Uterus (tissue), 3 donors: ENCODE measurements at regions not wholly inside any gene's neighbourhood (a gene's known extent, or its start where the extent isn't known, plus 50 kb on each side); places are given as distances from the start of the nearest gene placed in this dataset.
"Not testable (repeated sequence)": the region's sequence is repeated elsewhere in the genome, so short reads cannot be mapped to it uniquely, and the experiment has no call there.

Experiments
- DNase-seq, 2 donors: peaks; one replicate each; pipeline ENCODE4 v3.0.0-alpha.2; 2019 to 2020
- H3K27ac ChIP-seq, 2 donors: fragments of 200-600 bp; sonication (generic); 1 replicate in 1 of 2; 2 replicates in 1 of 2; pipeline ENCODE4 v1.5.1; 2016 to 2018
- H3K27me3 ChIP-seq, 2 donors: fragments of 200-600 bp; sonication (generic); one replicate each; pipeline ENCODE4 v1.5.1; 2018 to 2019; ENCODE audit warnings: control low read depth in 1 of 2
- H3K36me3 ChIP-seq, 2 donors: fragments of 200-600 bp; sonication (generic); one replicate each; pipeline ENCODE4 v1.5.1; 2019; ENCODE audit warnings: control low read depth in 1 of 2
- H3K4me1 ChIP-seq, 2 donors: fragments of 200-600 bp; sonication (generic); one replicate each; pipeline ENCODE4 v1.5.1; 2018 to 2019; ENCODE audit warnings: control low read depth in 1 of 2
- H3K4me3 ChIP-seq, 2 donors: fragments of 200-600 bp; sonication (generic); 1 replicate in 1 of 2; 2 replicates in 1 of 2; pipeline ENCODE4 v1.5.1; 2018 to 2019; ENCODE audit warnings: mild to moderate bottlenecking in 1 of 2
- H3K9me3 ChIP-seq, 2 donors: fragments of 200-600 bp; sonication (generic); one replicate each; pipeline ENCODE4 v1.5.1; 2019; ENCODE audit warnings: control low read depth in 1 of 2
- POLR2A ChIP-seq, 2 donors: fragments of 450-650 bp; IDR thresholded peaks; one replicate each; pipeline ENCODE4 v1.6.1; 2016; ENCODE audit warnings: antibody characterized with exemption in 2 of 2, mild to moderate bottlenecking in 1 of 2, moderate library complexity in 1 of 2
- intact Hi-C: fragments of 100-400 bp; cut with DNase I; formaldehyde crosslinking; loops from one replicate; pipeline ENCODE4 v1.15.1; 2023; ENCODE audit warnings: low total_unique reads
- TF ChIP-seq, protein P1 (sequence below), 4 experiments: fragments of 200-600 bp in 2 of 4; fragments of 450-650 bp in 2 of 4; sonication (generic) in 2 of 4; IDR thresholded peaks; one replicate each; pipeline ENCODE4 v1.5.1; 2016 to 2019; ENCODE audit warnings: antibody characterized with exemption in 4 of 4, mild to moderate bottlenecking in 2 of 4, moderate library complexity in 1 of 4
- donor health status: DM: yes; HTN: yes; CAD: no.

DNA sequence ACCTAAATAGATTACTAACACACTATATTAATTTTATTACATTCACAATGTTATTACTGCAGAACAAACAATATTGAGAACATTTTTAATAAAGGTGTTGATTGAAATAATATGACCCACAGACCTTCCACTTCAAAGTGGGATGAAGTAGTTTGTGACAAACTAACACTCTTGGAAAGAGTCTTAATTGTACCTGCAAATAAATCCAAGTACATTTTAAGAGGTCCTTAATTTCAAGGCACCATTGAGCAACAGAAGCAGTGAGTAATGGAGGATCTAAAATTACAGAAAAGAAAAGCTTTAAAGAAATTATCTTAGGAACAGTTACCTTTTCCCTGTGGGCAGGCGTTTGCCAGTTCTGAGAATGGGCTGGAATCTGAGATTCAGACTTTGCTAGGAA, 140.2 kb downstream of the MMUT start:
- TF ChIP-seq, protein P1, sequence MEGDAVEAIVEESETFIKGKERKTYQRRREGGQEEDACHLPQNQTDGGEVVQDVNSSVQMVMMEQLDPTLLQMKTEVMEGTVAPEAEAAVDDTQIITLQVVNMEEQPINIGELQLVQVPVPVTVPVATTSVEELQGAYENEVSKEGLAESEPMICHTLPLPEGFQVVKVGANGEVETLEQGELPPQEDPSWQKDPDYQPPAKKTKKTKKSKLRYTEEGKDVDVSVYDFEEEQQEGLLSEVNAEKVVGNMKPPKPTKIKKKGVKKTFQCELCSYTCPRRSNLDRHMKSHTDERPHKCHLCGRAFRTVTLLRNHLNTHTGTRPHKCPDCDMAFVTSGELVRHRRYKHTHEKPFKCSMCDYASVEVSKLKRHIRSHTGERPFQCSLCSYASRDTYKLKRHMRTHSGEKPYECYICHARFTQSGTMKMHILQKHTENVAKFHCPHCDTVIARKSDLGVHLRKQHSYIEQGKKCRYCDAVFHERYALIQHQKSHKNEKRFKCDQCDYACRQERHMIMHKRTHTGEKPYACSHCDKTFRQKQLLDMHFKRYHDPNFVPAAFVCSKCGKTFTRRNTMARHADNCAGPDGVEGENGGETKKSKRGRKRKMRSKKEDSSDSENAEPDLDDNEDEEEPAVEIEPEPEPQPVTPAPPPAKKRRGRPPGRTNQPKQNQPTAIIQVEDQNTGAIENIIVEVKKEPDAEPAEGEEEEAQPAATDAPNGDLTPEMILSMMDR (IDR thresholded peaks at IDR 0.05), result no peak
- TF ChIP-seq POLR2A (IDR thresholded peaks at IDR 0.05), result no peak
- no peaks in the 10 kb centered on the region for H3K36me3 ChIP-seq
- no peak overlapping the region for H3K27ac ChIP-seq
- H3K4me1 ChIP-seq, result no peaks in the 10 kb centered on the region
- intact Hi-C loops, result no loop called here
- no peak for DNase-seq
- H3K4me3 ChIP-seq, result no peak overlapping the region
- no peaks in the 10 kb centered on the region for H3K9me3 ChIP-seq
- H3K27me3 ChIP-seq, result no peaks in the 10 kb centered on the region

GRCh38 chr6:49321561-49322072, 141.4 kb downstream of the MMUT start:
- H3K4me3 ChIP-seq, result no peak overlapping the region

DNA sequence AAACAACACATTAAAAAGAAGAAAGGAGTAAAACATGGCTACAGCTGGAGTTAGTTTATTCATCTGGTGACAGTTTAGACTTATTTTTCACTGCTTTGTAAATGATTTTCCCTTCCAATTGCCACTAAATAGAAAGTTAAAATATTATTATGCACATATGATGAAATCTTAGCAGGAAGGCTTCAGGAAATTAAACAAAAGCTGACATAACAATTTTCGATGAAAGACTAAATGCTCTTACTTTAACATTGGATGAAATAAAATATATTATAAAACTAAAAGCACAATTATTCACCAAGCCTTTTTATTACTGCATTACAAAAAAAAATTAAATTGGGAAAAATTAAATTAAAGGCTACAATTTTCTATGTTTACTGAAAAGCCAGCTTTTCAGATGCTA, 158.0 kb downstream of the MMUT start:
- no peaks in the 10 kb centered on the region for H3K9me3 ChIP-seq
- no peak for TF ChIP-seq POLR2A (IDR thresholded peaks at IDR 0.05)
- TF ChIP-seq, protein P1 (IDR thresholded peaks at IDR 0.05), result no peak

More at GRCh38 chr6:49321561-49322072, 141.4 kb downstream of the MMUT start:
- DNase-seq, result no peak
- Histone ChIP-seq H3K4me1 (no peaks in the 10 kb centered on the region), H3K9me3 (no peaks in the 10 kb centered on the region), H3K27me3 (no peaks in the 10 kb centered on the region), H3K36me3 (no peaks in the 10 kb centered on the region), H3K27ac (no peak overlapping the region)
- TF ChIP-seq, protein P1 (IDR thresholded peaks at IDR 0.05), result no peak
- no peak for TF ChIP-seq POLR2A (IDR thresholded peaks at IDR 0.05)
- intact Hi-C loops, result no loop called here

GRCh38 chr6:49304393-49304792, 158.7 kb downstream of the MMUT start:
- H3K9me3 ChIP-seq, H3K27ac ChIP-seq, H3K36me3 ChIP-seq, intact Hi-C loops, H3K4me1 ChIP-seq, H3K4me3 ChIP-seq, H3K27me3 ChIP-seq, DNase-seq: not testable (repeated sequence)

More for the DNA sequence above, 158.0 kb downstream of the MMUT start:
- no peaks in the 10 kb centered on the region for H3K27me3 ChIP-seq
- no peaks in the 10 kb centered on the region for H3K36me3 ChIP-seq
- DNase-seq, result no peak
- H3K4me1 ChIP-seq, result no peaks in the 10 kb centered on the region
- intact Hi-C loops, result no loop called here
- H3K4me3 ChIP-seq, result no peak overlapping the region
- no peak overlapping the region for H3K27ac ChIP-seq

- intact Hi-C loops, result no loop called here
- Histone ChIP-seq H3K36me3 (no peaks in the 10 kb centered on the region), H3K27ac (no peak overlapping the region), H3K4me1 (no peaks in the 10 kb centered on the region), H3K9me3 (no peaks in the 10 kb centered on the region), H3K27me3 (no peaks in the 10 kb centered on the region), H3K4me3 (no peak overlapping the region)
- TF ChIP-seq, protein P1 (IDR thresholded peaks at IDR 0.05), result no peak
- no peak for TF ChIP-seq POLR2A (IDR thresholded peaks at IDR 0.05)
- DNase-seq, result no peak
Observed at GRCh38 chr6:49300911-49301310, 162.1 kb downstream of the MMUT start.

- Histone ChIP-seq H3K27ac (no peak overlapping the region), H3K36me3 (no peaks in the 10 kb centered on the region), H3K4me1 (no peaks in the 10 kb centered on the region), H3K27me3 (no peaks in the 10 kb centered on the region), H3K9me3 (no peaks in the 10 kb centered on the region), H3K4me3 (no peak overlapping the region)
- DNase-seq, result no peak
- TF ChIP-seq, protein P1 (IDR thresholded peaks at IDR 0.05), result no peak
- TF ChIP-seq POLR2A (IDR thresholded peaks at IDR 0.05), result no peak
- intact Hi-C loops, result no loop called here
Observed at GRCh38 chr6:49300443-49300842, 162.6 kb downstream of the MMUT start.
